Gastrocnemius medialis (tissue), 4 donors: ENCODE measurements at regions not wholly inside any gene's neighbourhood (a gene's known extent, or its start where the extent isn't known, plus 50 kb on each side); places are given as distances from the start of the nearest gene placed in this dataset.

Source experiments
- ATAC-seq, 2 donors: fragments of 150-250 bp; one replicate each; pipeline ENCODE4 v1.9.1; 2016
- DNase-seq, 2 donors: peaks; one replicate each; pipeline ENCODE4 v3.0.0-alpha.2; 2019
- H3K27ac ChIP-seq, 4 donors: fragments of 200-600 bp; sonication (generic); 1 replicate in 1 of 4; 2 replicates in 3 of 4; pipeline ENCODE4 v1.5.1; 2016 to 2018; ENCODE audit warnings: mild to moderate bottlenecking in 2 of 4, moderate library complexity in 1 of 4
- H3K27me3 ChIP-seq, 3 donors: fragments of 200-600 bp; sonication (generic) in 2 of 3; 1 replicate in 1 of 3; 2 replicates in 2 of 3; pipeline versions ENCODE4 v1.5.1 to v1.6.0; 2016 to 2019; ENCODE audit warnings: mild to moderate bottlenecking in 1 of 3, moderate library complexity in 1 of 3
- H3K36me3 ChIP-seq, 2 donors: fragments of 200-600 bp; sonication (generic) in 1 of 2; one replicate each; pipeline ENCODE4 v1.5.1; 2017 to 2018
- H3K4me1 ChIP-seq, 2 donors: fragments of 200-600 bp; sonication (generic) in 1 of 2; one replicate each; pipeline ENCODE4 v1.5.1; 2016 to 2017; ENCODE audit warnings: mild to moderate bottlenecking in 2 of 2
- H3K4me3 ChIP-seq, 4 donors: fragments of 200-600 bp; sonication (generic) in 3 of 4; 1 replicate in 1 of 4; 2 replicates in 3 of 4; pipeline ENCODE4 v1.5.1; 2016 to 2019; ENCODE audit warnings: mild to moderate bottlenecking in 2 of 4
- H3K9me3 ChIP-seq, 3 donors: fragments of 200-600 bp; sonication (generic) in 2 of 3; 1 replicate in 1 of 3; 2 replicates in 2 of 3; pipeline ENCODE4 v1.5.1; 2016 to 2019
- POLR2A ChIP-seq, 2 donors: fragments of 450-650 bp; IDR thresholded peaks; one replicate each; pipeline ENCODE4 v1.6.1; 2017; ENCODE audit warnings: antibody characterized with exemption in 2 of 2, mild to moderate bottlenecking in 2 of 2, moderate library complexity in 2 of 2
- in situ Hi-C, 4 donors: fragments of 200-750 bp; cut with MboI; loops; one replicate each; pipeline versions ENCODE4 v1.15.0 to v1.8.0; 2017; ENCODE audit warnings: low sequenced_read_pairs in 4 of 4
- intact Hi-C: fragments of 100-400 bp; cut with DNase I; formaldehyde crosslinking; loops from one replicate; pipeline ENCODE4 v1.15.1; 2023; ENCODE audit warnings: low total_unique reads
- TF ChIP-seq, protein P1 (sequence below), 5 experiments: fragments of 450-650 bp in 3 of 5; fragments of 200-600 bp in 2 of 5; sonication (generic) in 2 of 5; IDR thresholded peaks in 4 of 5; conservative IDR thresholded peaks in 1 of 5; 1 replicate in 4 of 5; 2 replicates in 1 of 5; pipeline ENCODE4 v1.5.1; 2016 to 2019; ENCODE audit warnings: antibody characterized with exemption in 5 of 5, mild to moderate bottlenecking in 3 of 5, moderate library complexity in 3 of 5

DNA sequence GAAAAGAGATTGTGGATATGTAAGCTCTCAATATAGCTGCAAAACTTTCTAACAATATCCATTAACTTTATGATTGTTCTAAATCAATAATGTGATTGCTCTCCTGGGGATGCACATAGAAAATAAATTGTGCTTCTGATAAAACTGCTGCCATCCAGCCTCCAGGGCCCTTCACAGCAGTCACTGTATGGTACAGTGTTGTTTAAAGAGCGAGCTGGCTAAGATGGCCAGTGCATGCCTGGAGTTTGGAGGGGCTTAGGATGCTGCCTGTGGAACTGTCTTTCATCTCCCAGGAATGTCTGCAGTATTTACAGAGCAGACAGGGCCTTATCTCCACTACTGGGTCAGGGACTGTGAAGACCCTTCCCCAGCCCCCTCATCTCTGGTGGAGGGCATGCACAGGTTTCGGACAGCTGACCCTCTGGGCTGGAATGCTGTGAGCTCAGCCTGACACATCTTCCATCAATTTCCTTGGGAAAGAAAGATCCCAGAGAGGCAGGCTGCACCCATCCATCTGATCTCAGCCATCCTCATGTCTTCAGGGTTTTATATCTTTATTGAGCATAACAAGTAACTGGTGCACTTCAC lies 137.0 kb downstream of the PLPP3 start:
- in situ Hi-C loops (no loop called here), intact Hi-C loops (no loop called here)
- H3K36me3 ChIP-seq = no peaks in the 10 kb centered on the region
- no peak for ATAC-seq
- no peak for DNase-seq
- H3K27ac ChIP-seq = no peak overlapping the region
- no peaks in the 10 kb centered on the region for H3K9me3 ChIP-seq
- no peaks in the 10 kb centered on the region for H3K27me3 ChIP-seq
- no peak overlapping the region for H3K4me3 ChIP-seq
- H3K4me1 ChIP-seq = peaks cover 18 to 33% of the 10 kb centered on the region in 2 donors
- TF ChIP-seq, protein P1, sequence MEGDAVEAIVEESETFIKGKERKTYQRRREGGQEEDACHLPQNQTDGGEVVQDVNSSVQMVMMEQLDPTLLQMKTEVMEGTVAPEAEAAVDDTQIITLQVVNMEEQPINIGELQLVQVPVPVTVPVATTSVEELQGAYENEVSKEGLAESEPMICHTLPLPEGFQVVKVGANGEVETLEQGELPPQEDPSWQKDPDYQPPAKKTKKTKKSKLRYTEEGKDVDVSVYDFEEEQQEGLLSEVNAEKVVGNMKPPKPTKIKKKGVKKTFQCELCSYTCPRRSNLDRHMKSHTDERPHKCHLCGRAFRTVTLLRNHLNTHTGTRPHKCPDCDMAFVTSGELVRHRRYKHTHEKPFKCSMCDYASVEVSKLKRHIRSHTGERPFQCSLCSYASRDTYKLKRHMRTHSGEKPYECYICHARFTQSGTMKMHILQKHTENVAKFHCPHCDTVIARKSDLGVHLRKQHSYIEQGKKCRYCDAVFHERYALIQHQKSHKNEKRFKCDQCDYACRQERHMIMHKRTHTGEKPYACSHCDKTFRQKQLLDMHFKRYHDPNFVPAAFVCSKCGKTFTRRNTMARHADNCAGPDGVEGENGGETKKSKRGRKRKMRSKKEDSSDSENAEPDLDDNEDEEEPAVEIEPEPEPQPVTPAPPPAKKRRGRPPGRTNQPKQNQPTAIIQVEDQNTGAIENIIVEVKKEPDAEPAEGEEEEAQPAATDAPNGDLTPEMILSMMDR (IDR thresholded peaks at IDR 0.05 in 4 of 5, conservative IDR thresholded peaks at IDR 0.05 in 1 of 5) = no peak
- TF ChIP-seq POLR2A (IDR thresholded peaks at IDR 0.05) = no peak

DNA sequence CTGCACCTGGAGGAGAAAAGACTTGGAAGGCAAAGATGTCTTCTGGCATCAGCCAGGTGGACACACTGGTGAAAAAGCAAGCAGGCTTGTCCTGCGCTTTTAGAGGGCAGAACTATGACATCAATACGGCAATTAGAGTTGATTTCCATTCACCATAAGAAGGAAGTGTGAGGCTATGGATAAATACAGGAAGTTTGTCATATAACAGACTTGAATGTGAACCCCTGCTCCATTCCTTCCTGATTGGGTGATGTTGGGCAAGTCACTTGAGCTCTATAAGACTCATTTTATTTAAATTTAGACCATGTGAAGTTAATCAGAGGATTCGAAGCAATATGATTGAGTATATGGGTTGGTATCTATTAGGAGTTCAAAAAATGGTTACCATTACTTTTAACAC lies 137.8 kb downstream of the PLPP3 start:
- in situ Hi-C loops (no loop called here), intact Hi-C loops (no loop called here)
- TF ChIP-seq, protein P1 (IDR thresholded peaks at IDR 0.05 in 4 of 5, conservative IDR thresholded peaks at IDR 0.05 in 1 of 5) = no peak
- TF ChIP-seq POLR2A (IDR thresholded peaks at IDR 0.05) = no peak
- DNase-seq (no peak), ATAC-seq (no peak)
- H3K4me1 ChIP-seq = peaks cover 17 to 31% of the 10 kb centered on the region in 2 donors
- H3K9me3 ChIP-seq = no peaks in the 10 kb centered on the region
- no peaks in the 10 kb centered on the region for H3K36me3 ChIP-seq
- no peak overlapping the region for H3K27ac ChIP-seq
- no peaks in the 10 kb centered on the region for H3K27me3 ChIP-seq
- H3K4me3 ChIP-seq = no peak overlapping the region

DNA sequence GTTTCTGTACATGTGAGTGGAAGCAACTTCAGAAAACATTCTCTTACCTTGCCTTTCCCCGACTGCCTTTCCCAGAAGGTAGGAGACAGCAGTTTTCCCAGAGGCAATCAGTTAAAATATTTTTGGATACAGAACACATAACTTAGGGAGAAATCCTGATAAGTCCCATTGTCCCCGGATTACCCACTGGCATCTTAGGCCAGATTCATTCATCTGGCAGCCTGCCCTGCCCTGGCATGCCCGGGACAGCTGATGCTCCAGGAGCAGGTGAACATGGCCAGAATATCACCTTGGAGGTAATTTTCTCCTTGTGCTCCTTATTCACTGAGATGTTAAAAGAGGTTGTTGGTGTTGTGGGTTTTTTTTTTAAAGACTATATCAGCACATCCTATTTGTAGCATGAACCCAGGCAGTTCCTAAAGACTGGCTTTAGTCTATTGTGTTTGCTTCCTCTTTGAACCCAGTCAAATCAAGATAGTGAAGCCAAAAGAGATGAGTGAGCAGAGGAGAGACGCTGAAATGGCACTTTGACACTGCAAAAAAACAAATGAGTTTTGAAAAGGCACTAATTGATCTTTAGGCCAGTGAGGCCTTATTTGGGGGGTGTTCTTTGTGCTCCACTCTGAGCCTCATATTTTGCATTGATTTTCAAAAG lies 139.6 kb downstream of the PLPP3 start:
- H3K4me1 ChIP-seq = peaks cover 10 to 24% of the 10 kb centered on the region in 2 donors
- no peaks in the 10 kb centered on the region for H3K36me3 ChIP-seq
- H3K4me3 ChIP-seq = no peak overlapping the region
- H3K27me3 ChIP-seq = no peaks in the 10 kb centered on the region
- H3K9me3 ChIP-seq = no peaks in the 10 kb centered on the region
- DNase-seq (no peak), ATAC-seq (no peak)
- H3K27ac ChIP-seq = no peak overlapping the region
- TF ChIP-seq, protein P1 (IDR thresholded peaks at IDR 0.05 in 4 of 5, conservative IDR thresholded peaks at IDR 0.05 in 1 of 5) = no peak
- TF ChIP-seq POLR2A (IDR thresholded peaks at IDR 0.05) = no peak
- in situ Hi-C loops (no loop called here), intact Hi-C loops (no loop called here)

DNA sequence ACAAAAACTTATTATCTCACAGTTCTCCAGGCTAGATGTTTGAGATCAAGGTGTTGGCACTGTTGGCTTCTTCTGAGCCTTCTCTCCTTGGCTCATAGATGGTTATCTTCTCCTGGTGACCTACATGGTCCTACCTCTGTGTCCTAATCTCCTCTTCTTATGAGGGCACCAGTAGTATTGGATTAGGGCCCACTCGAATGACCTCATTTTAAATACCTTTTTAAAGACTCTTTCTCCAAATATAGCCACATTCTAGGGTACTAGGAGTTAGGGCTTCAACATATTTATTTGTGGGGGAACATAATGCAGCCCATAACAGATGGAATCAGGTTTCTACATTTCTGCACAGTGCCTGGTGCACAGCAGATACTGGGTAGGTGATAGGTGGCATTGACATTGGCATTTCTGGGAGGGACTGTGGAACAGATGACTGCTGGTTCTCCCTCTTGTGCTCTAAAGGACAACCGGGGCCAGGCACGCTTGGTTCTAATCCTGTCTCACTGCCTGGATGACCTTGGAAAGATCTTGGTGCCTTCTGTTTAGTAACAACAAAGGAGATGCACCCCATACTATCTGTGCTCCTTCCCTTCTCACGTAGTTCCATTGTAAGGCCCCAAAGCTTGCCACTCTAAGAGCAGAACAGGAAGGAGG lies 140.3 kb downstream of the PLPP3 start:
- Histone ChIP-seq H3K4me1 (peaks cover 10 to 24% of the 10 kb centered on the region in 2 donors), H3K36me3 (no peaks in the 10 kb centered on the region), H3K27me3 (no peaks in the 10 kb centered on the region), H3K27ac (no peak overlapping the region), H3K9me3 (no peaks in the 10 kb centered on the region), H3K4me3 (no peak overlapping the region)
- ATAC-seq = no peak
- intact Hi-C loops = no loop called here
- TF ChIP-seq, protein P1 (IDR thresholded peaks at IDR 0.05 in 4 of 5, conservative IDR thresholded peaks at IDR 0.05 in 1 of 5) = no peak
- no peak for TF ChIP-seq POLR2A (IDR thresholded peaks at IDR 0.05)
- in situ Hi-C loops = no loop called here
- no peak for DNase-seq
